Muscle of back (tissue), 3 donors: ENCODE measurements at regions not wholly inside any gene's neighbourhood (a gene's known extent, or its start where the extent isn't known, plus 50 kb on each side); places are given as distances from the start of the nearest gene placed in this dataset.

ENCODE experiments used
- DNase-seq, 3 donors: peaks; one replicate each; pipeline versions ENCODE4 v3.0.0 to v3.0.0-alpha.2; 2013

- DNase-seq = peak in 1 of 3 donors; percentile 68
These were observed 78.2 kb downstream of the IRF2BPL start for GRCh38 chr14:76950055-76951020.

GRCh38 chr14:76948976-76949375 is 79.5 kb downstream of the IRF2BPL start:
- no peak for DNase-seq

GRCh38 chr14:76948213-76948947 is 80.1 kb downstream of the IRF2BPL start:
- no peak for DNase-seq

GRCh38 chr14:76947838-76948184 is 80.7 kb downstream of the IRF2BPL start:
- DNase-seq = no peak

- peak; percentile 87 to 93 (median 90) for DNase-seq
These were observed 81.2 kb downstream of the IRF2BPL start for GRCh38 chr14:76947078-76947837.

- no peak for DNase-seq
These were observed 81.8 kb downstream of the IRF2BPL start for GRCh38 chr14:76946753-76947077.

- no peak for DNase-seq
These were observed 85.4 kb downstream of the IRF2BPL start for GRCh38 chr14:76943072-76943471.

- DNase-seq = no peak
These were observed 86.3 kb downstream of the IRF2BPL start for GRCh38 chr14:76941946-76942805.

- DNase-seq = peak in 1 of 3 donors; percentile 73
These were observed 87.0 kb downstream of the IRF2BPL start for GRCh38 chr14:76941544-76941943.

- DNase-seq = peak in 1 of 3 donors; percentile 76
These were observed 88.3 kb downstream of the IRF2BPL start for GRCh38 chr14:76940021-76940760.

- no peak for DNase-seq
These were observed 89.3 kb downstream of the IRF2BPL start for GRCh38 chr14:76939015-76939742.

- DNase-seq = no peak
These were observed 90.4 kb downstream of the IRF2BPL start for GRCh38 chr14:76938092-76938500.

- DNase-seq = peak; percentile 91 to 96 (median 91)
These were observed 91.1 kb downstream of the IRF2BPL start for GRCh38 chr14:76937181-76938091.

GRCh38 chr14:76936483-76936882 is 92.0 kb downstream of the IRF2BPL start:
- DNase-seq = peak in 1 of 3 donors; percentile 39

GRCh38 chr14:76933515-76933914 is 95.0 kb downstream of the IRF2BPL start:
- no peak for DNase-seq

- DNase-seq = no peak
These were observed 96.7 kb downstream of the IRF2BPL start for GRCh38 chr14:76931631-76932402.

- no peak for DNase-seq
These were observed 98.0 kb downstream of the IRF2BPL start for GRCh38 chr14:76930549-76930948.

GRCh38 chr14:76929927-76930326 is 98.6 kb downstream of the IRF2BPL start:
- DNase-seq = peak in 1 of 3 donors; percentile 57
